ENCODE measurements at regions not wholly inside any gene's neighbourhood (a gene's known extent, or its start where the extent isn't known, plus 50 kb on each side); places are given as distances from the start of the nearest gene placed in this dataset.

DNA sequence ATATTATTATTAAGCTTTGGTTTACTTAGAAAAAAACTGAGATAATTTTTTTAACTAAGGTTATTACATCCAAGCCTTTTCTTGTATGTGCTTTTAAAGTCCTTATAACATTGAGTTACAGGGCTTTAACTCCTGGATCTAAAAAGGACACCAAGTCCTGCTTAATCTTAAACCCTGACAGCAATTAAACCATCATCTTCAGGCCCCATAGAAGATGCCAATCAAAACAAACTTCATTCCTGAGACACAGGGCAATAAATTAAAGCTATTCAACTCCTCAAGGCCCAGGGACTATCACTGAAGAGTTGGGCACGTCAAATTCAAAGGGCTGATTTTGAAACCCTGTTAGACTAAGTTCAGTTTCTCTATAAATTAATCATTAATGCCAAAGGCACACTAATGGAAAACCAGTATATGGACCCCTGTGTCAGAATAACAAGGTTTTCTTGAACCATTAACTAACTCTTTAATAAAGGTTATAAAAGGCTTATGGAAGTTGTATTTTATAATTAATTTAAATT is 1152.6 kb downstream of the NSUN3 start:
- DNase-seq: no peak
- Mint-ChIP-seq H3K9me3 (peaks cover 23% of the 10 kb centered on the region), H3K4me3 (no peak overlapping the region), H3K27ac (no peak overlapping the region), H3K27me3 (ENCODE audit: insufficient read depth) (no peaks in the 10 kb centered on the region), H3K4me1 (ENCODE audit: low read depth) (no peaks in the 10 kb centered on the region), H3K36me3 (ENCODE audit: low read depth) (no peaks in the 10 kb centered on the region; the same call in 1 of the 2 replicates)
- TF ChIP-seq, protein P1, sequence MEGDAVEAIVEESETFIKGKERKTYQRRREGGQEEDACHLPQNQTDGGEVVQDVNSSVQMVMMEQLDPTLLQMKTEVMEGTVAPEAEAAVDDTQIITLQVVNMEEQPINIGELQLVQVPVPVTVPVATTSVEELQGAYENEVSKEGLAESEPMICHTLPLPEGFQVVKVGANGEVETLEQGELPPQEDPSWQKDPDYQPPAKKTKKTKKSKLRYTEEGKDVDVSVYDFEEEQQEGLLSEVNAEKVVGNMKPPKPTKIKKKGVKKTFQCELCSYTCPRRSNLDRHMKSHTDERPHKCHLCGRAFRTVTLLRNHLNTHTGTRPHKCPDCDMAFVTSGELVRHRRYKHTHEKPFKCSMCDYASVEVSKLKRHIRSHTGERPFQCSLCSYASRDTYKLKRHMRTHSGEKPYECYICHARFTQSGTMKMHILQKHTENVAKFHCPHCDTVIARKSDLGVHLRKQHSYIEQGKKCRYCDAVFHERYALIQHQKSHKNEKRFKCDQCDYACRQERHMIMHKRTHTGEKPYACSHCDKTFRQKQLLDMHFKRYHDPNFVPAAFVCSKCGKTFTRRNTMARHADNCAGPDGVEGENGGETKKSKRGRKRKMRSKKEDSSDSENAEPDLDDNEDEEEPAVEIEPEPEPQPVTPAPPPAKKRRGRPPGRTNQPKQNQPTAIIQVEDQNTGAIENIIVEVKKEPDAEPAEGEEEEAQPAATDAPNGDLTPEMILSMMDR (IDR thresholded peaks at IDR 0.05): no peak

DNA sequence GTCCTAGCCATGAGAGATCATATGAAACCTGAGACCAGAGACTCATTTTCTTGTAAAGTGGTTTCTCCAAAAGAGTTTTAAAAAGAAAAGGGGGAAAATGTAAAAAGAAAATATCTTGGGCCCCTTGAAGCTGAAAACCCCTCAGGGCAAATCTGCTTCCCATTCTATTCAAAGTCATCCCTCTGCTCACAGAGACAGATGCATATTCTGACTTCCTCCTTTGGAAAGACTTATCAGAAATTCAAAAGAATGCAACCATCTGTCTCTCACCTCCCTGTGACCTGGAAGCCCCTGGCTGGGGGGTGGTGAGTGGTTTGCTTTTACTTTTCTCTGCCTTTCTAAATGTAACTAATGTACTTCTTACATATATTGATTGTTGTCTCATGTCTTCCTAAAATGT is 1154.8 kb downstream of the NSUN3 start:
- Mint-ChIP-seq H3K9me3 (peaks cover 16% of the 10 kb centered on the region), H3K4me3 (no peak overlapping the region), H3K4me1 (ENCODE audit: low read depth) (no peaks in the 10 kb centered on the region), H3K27me3 (ENCODE audit: insufficient read depth) (no peaks in the 10 kb centered on the region), H3K36me3 (ENCODE audit: low read depth) (no peaks in the 10 kb centered on the region; the same call in 1 of the 2 replicates), H3K27ac (no peak overlapping the region)
- TF ChIP-seq, protein P1 (IDR thresholded peaks at IDR 0.05): no peak
- DNase-seq: no peak

DNA sequence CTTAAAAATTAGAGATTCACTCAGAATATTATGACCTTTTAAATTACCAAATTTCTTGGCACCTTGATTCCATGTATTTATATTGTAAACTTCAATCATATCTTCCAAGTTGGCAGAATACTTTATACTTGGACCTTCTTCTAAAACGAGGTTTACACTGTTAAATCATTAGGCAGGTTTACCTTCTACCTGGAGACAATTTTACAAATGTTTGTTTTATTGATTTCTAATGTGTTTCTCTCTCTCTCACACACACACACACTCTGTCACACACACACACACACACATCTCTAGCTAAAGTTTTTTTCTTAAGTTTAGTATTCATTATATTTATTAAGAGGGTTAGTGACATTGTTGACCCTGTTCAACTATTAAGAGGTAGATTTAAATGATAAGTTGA is 1155.6 kb downstream of the NSUN3 start:
- TF ChIP-seq, protein P1 (IDR thresholded peaks at IDR 0.05): no peak
- Mint-ChIP-seq H3K4me3 (no peak overlapping the region), H3K27ac (no peak overlapping the region), H3K4me1 (ENCODE audit: low read depth) (no peaks in the 10 kb centered on the region), H3K9me3 (peaks cover 13% of the 10 kb centered on the region), H3K36me3 (ENCODE audit: low read depth) (no peaks in the 10 kb centered on the region; the same call in 1 of the 2 replicates), H3K27me3 (ENCODE audit: insufficient read depth) (no peaks in the 10 kb centered on the region)
- no peak for DNase-seq

DNA sequence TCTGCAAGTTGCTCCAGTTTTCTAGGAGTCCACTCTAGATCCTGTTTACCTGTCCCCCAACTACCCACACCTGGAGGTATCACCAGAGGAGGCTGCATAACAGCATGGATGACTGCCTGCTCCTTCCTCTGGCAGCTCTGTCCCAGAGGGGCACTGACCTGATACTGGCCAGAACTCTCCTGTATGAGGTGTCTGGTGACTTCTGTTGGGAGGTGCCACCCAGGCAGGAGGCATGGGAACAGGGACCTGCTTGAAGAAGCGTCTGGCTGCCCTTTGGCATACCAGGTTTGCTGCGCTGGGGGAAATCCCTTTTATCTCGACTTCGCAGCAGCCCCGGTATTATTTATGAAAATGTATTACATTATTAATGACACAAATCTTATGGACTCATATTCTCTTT is 1163.6 kb downstream of the NSUN3 start:
- Mint-ChIP-seq H3K27me3 (ENCODE audit: insufficient read depth) (no peaks in the 10 kb centered on the region), H3K36me3 (ENCODE audit: low read depth) (peaks cover 10% of the 10 kb centered on the region; the same call in 1 of the 2 replicates), H3K4me1 (ENCODE audit: low read depth) (no peaks in the 10 kb centered on the region), H3K4me3 (no peak overlapping the region), H3K9me3 (peaks cover 52% of the 10 kb centered on the region), H3K27ac (no peak overlapping the region)
- TF ChIP-seq, protein P1 (IDR thresholded peaks at IDR 0.05): no peak
- no peak for DNase-seq

DNA sequence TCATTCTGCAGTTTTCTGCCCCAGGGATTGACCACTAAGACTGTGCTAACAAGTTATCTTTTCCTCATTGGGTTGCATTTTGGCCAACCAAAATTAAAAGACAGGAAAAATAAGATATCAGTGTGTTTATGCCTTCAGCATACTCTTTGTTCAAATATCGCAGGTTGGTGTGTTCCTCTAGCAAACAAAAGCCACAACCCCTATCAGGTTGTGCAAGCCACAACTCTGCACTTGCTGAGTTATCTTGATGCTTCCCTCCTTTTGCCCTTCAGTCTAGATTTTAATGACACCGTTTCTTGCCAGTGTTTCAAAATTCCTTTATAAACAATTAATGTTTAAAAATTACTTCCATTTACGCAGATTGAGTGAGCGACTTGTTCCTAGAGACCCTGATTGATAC is 1164.2 kb downstream of the NSUN3 start:
- Mint-ChIP-seq H3K36me3 (ENCODE audit: low read depth) (peaks cover 10% of the 10 kb centered on the region; the same call in 1 of the 2 replicates), H3K27ac (no peak overlapping the region), H3K4me3 (no peak overlapping the region), H3K27me3 (ENCODE audit: insufficient read depth) (no peaks in the 10 kb centered on the region), H3K4me1 (ENCODE audit: low read depth) (no peaks in the 10 kb centered on the region), H3K9me3 (peaks cover 53% of the 10 kb centered on the region)
- TF ChIP-seq, protein P1 (IDR thresholded peaks at IDR 0.05): no peak
- DNase-seq: no peak

DNA sequence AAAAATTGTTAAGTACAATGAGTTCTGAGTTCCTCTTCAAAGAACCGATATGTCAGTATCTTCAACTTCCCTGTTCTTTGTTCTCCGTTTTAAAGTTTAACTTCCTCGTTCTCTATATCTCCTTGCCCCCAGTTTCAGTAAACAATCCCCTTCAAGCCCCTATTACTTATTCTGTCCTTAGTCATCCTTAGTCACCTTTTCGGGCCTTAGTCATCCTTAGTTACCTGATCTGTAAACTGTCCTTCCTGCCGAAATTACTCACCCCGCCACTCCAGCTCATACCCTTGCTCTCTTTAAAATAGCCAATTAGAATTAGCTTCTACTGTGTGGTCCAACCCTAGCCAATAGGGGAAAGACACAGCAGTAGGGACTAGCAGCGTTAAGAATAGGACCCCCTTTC is 1165.6 kb downstream of the NSUN3 start:
- DNase-seq: no peak

More for the DNA sequence above, 1165.6 kb downstream of the NSUN3 start:
- H3K27me3 Mint-ChIP-seq (ENCODE audit: insufficient read depth): no peaks in the 10 kb centered on the region
- H3K4me1 Mint-ChIP-seq (ENCODE audit: low read depth): no peaks in the 10 kb centered on the region
- peaks cover 10% of the 10 kb centered on the region; the same call in 1 of the 2 replicates for H3K36me3 Mint-ChIP-seq (ENCODE audit: low read depth)
- H3K4me3 Mint-ChIP-seq: no peak overlapping the region
- H3K27ac Mint-ChIP-seq: no peak overlapping the region
- TF ChIP-seq, protein P1 (IDR thresholded peaks at IDR 0.05): no peak
- peaks cover 56% of the 10 kb centered on the region for H3K9me3 Mint-ChIP-seq

Data from HFFc6 (cell line).